ENCODE measurements at regions not wholly inside any gene's neighbourhood (a gene's known extent, or its start where the extent isn't known, plus 50 kb on each side); places are given as distances from the start of the nearest gene placed in this dataset.

- H3K27me3 ChIP-seq (ENCODE audit: insufficient read depth, poor library complexity, severe bottlenecking): no peaks in the 10 kb centered on the region
- no peak for TF ChIP-seq SPI1 (IDR thresholded peaks at IDR 0.05; ENCODE audit: borderline replicate concordance, low read depth)
- no peak for TF ChIP-seq CTCF (IDR thresholded peaks at IDR 0.05; ENCODE audit: insufficient read depth, low read length)
- no peak for TF ChIP-seq GABPA (IDR thresholded peaks at IDR 0.05; ENCODE audit: low read depth)
- TF ChIP-seq, protein P1, sequence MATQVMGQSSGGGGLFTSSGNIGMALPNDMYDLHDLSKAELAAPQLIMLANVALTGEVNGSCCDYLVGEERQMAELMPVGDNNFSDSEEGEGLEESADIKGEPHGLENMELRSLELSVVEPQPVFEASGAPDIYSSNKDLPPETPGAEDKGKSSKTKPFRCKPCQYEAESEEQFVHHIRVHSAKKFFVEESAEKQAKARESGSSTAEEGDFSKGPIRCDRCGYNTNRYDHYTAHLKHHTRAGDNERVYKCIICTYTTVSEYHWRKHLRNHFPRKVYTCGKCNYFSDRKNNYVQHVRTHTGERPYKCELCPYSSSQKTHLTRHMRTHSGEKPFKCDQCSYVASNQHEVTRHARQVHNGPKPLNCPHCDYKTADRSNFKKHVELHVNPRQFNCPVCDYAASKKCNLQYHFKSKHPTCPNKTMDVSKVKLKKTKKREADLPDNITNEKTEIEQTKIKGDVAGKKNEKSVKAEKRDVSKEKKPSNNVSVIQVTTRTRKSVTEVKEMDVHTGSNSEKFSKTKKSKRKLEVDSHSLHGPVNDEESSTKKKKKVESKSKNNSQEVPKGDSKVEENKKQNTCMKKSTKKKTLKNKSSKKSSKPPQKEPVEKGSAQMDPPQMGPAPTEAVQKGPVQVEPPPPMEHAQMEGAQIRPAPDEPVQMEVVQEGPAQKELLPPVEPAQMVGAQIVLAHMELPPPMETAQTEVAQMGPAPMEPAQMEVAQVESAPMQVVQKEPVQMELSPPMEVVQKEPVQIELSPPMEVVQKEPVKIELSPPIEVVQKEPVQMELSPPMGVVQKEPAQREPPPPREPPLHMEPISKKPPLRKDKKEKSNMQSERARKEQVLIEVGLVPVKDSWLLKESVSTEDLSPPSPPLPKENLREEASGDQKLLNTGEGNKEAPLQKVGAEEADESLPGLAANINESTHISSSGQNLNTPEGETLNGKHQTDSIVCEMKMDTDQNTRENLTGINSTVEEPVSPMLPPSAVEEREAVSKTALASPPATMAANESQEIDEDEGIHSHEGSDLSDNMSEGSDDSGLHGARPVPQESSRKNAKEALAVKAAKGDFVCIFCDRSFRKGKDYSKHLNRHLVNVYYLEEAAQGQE (IDR thresholded peaks at IDR 0.05; ENCODE audit: insufficient replicate concordance, low read depth): no peak
- TF ChIP-seq POLR2AphosphoS5 (IDR thresholded peaks at IDR 0.05; ENCODE audit: low read depth): no peak
These were observed 111.0 kb downstream of the EFNB1 start for GRCh38 chrX:68939868-68940267.

GRCh38 chrX:68938244-68939004, 109.6 kb downstream of the EFNB1 start:
- no peak overlapping the region for H3K27ac ChIP-seq (replicated peaks)
- no peak overlapping the region for H3K4me3 ChIP-seq (replicated peaks; ENCODE audit: insufficient read depth, low read length)
- no peak for DNase-seq (ENCODE audit: low read depth in 1 of 2, low spot score in 1 of 2)
- no peak for TF ChIP-seq GABPA (IDR thresholded peaks at IDR 0.05; ENCODE audit: low read depth)
- TF ChIP-seq POLR2AphosphoS5 (IDR thresholded peaks at IDR 0.05; ENCODE audit: low read depth): no peak
- no peak for TF ChIP-seq SPI1 (IDR thresholded peaks at IDR 0.05; ENCODE audit: borderline replicate concordance, low read depth)
- TF ChIP-seq CTCF (IDR thresholded peaks at IDR 0.05; ENCODE audit: insufficient read depth, low read length): no peak
- no peaks in the 10 kb centered on the region for H3K27me3 ChIP-seq (ENCODE audit: insufficient read depth, poor library complexity, severe bottlenecking)

More at GRCh38 chrX:68939868-68940267, 111.0 kb downstream of the EFNB1 start:
- Histone ChIP-seq H3K27ac (replicated peaks) (no peak overlapping the region), H3K4me3 (replicated peaks; ENCODE audit: insufficient read depth, low read length) (no peak overlapping the region)
- DNase-seq (ENCODE audit: low read depth in 1 of 2, low spot score in 1 of 2): no peak

- Histone ChIP-seq H3K4me3 (replicated peaks; ENCODE audit: insufficient read depth, low read length) (no peak overlapping the region), H3K27me3 (ENCODE audit: insufficient read depth, poor library complexity, severe bottlenecking) (no peaks in the 10 kb centered on the region), H3K27ac (replicated peaks) (no peak overlapping the region)
- TF ChIP-seq GABPA (IDR thresholded peaks at IDR 0.05; ENCODE audit: low read depth) (no peak), POLR2AphosphoS5 (IDR thresholded peaks at IDR 0.05; ENCODE audit: low read depth) (no peak), SPI1 (IDR thresholded peaks at IDR 0.05; ENCODE audit: borderline replicate concordance, low read depth) (no peak), CTCF (IDR thresholded peaks at IDR 0.05; ENCODE audit: insufficient read depth, low read length) (no peak)
- TF ChIP-seq, protein P1 (IDR thresholded peaks at IDR 0.05; ENCODE audit: insufficient replicate concordance, low read depth): no peak
- DNase-seq (ENCODE audit: low read depth in 1 of 2, low spot score in 1 of 2): no peak
These were observed 108.8 kb downstream of the EFNB1 start for GRCh38 chrX:68937581-68937980.

Data from HL-60 (cell line).